Right kidney (tissue), 1 donor: ENCODE measurements at regions not wholly inside any gene's neighbourhood (a gene's known extent, or its start where the extent isn't known, plus 50 kb on each side); places are given as distances from the start of the nearest gene placed in this dataset.

ENCODE experiments used
- DNase-seq: peaks from one replicate; pipeline ENCODE4 v3.0.0-alpha.2; 2016

DNA sequence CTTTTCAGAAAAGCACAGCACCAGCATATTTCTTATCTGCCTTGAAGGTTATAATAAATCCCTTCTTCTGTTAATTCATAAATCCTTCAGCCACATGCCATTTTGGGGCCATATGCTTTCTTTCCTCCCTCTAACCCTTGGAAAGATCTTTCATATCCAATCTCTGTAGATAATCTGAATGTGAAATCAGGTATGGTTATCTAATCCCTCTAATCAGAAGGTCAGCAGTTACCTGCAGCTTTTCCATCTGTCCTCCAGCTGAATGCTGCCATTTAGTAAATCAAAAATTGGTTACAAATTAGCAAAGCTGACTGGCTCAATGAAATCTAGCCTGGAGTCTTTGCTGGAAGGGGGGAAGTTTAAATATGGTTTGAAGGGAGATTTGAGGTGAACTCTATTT lies 230.5 kb downstream of the PIK3C3 start:
- no peak for DNase-seq

DNA sequence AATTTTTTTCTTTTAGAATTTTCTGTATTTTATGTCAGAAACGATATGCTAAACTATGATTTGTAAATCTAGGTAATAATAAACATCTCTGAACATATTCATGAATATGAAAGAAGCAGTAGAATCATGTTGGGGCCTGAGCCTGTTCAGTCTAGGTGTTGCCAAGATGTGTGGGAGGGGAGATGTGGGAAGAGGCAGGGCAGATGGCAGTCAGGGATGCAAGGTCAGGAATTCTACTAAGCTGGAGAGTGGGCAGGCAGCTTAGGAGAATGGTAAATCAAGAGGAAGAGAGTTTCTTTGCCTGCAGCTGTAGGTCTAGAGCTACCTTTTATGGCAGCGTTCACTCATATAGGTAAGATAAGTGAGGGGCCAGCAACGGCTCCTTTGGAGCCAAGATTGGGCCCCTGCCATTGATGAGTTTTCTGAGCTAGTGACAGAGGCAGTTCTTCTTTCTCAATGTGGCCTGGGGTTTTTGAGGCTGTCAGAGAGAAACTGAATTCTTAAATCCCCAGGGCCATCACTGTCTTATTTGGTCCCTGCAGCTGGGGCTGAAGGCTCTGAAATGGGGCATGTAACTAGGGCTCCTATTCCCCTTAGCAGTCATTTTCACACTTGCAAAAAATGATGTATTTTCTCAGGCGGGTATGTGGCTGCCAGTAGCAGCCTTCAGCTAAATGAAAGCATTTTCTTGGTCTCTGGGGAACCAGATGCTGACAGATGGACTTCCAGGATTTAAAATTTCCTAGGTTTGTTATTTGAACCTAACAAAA lies 232.8 kb downstream of the PIK3C3 start:
- DNase-seq = no peak

GRCh38 chr18:42190643-42191042 lies 235.6 kb downstream of the PIK3C3 start:
- no peak for DNase-seq

GRCh38 chr18:42192251-42193248 lies 237.5 kb downstream of the PIK3C3 start:
- no peak for DNase-seq

- no peak for DNase-seq
These were observed 241.6 kb downstream of the PIK3C3 start for GRCh38 chr18:42196651-42197050.

- DNase-seq = no peak
These were observed 246.1 kb downstream of the PIK3C3 start for GRCh38 chr18:42201137-42201536.

- no peak for DNase-seq
These were observed 256.2 kb downstream of the PIK3C3 start for GRCh38 chr18:42211201-42211600.

GRCh38 chr18:42222557-42222956 lies 267.5 kb downstream of the PIK3C3 start:
- no peak for DNase-seq

DNA sequence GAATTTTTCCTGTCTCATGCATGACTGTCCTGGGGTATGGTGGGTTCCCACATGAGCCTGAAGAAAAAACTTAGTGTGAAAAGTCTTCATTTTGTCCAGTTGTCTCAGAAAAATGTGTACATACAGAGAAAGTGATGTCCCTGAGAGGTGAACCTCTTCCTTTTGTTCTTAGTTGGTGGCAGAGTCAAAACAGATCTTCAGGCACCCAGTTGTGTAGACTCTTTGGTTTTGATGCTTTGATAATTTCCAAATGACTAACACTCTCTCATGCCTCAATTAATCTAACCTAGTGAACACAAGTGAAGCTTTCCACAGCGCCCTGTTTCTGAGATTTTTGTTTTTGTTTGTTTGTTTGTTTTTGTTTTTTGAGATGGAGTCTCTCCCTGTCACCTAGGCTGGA lies 273.5 kb downstream of the PIK3C3 start:
- DNase-seq = no peak

DNA sequence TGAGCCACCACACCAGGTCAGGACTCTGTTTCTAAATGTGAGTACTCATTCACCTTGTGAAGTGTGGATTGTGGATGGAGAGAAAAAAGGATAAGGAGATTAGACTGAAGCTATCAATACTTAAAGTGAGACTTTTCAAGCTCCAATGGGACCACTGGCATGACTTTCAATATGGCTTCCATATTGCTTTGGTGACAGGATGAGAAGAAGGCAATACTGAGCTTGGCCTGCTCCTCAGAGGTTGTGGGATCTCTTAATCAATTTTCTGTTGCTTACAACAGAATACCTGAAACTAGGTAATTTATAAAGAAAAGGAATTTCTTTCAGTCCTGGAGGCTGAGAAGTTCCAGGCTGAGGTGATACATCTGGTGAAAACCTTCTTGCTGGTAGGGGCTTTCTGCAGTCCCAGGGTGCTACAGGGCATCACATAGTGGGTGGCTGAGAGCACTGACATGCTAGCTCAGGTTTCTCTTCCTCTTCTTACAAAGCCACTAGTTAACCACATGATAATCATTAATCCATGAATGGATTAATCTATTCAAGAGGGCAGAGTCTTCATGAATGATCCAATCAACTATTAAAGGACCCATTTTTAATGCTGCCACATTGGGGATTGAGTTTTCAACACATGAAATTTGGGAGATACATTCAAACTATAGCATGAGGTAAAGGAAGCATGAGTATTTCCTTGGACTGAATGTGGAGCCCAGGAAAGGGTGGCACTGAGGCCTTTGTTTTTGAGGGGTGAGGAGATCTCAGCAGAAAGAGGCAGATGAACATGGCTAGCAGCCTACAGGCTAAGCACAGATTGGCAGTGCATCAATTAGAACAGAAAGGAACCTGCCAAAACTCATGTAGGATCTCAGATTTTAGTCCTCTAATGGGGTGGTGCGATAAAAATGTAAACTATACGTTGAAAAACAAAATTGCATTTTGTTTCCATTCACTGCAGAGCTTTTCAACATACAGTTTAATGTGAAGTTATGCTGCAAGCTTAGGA lies 274.5 kb downstream of the PIK3C3 start:
- no peak for DNase-seq

- no peak for DNase-seq
These were observed 275.6 kb downstream of the PIK3C3 start for GRCh38 chr18:42230636-42231035.

- DNase-seq = no peak
These were observed 276.2 kb downstream of the PIK3C3 start for GRCh38 chr18:42231284-42231683.

GRCh38 chr18:42231796-42232195 lies 276.8 kb downstream of the PIK3C3 start:
- no peak for DNase-seq

GRCh38 chr18:42233908-42234307 lies 278.9 kb downstream of the PIK3C3 start:
- no peak for DNase-seq

- no peak for DNase-seq
These were observed 287.7 kb downstream of the PIK3C3 start for GRCh38 chr18:42242758-42243157.

GRCh38 chr18:42245137-42245536 lies 290.1 kb downstream of the PIK3C3 start:
- no peak for DNase-seq

- DNase-seq = no peak
These were observed 301.1 kb downstream of the PIK3C3 start for GRCh38 chr18:42255908-42256765.

GRCh38 chr18:42258301-42258965 lies 303.4 kb downstream of the PIK3C3 start:
- DNase-seq = no peak

DNA sequence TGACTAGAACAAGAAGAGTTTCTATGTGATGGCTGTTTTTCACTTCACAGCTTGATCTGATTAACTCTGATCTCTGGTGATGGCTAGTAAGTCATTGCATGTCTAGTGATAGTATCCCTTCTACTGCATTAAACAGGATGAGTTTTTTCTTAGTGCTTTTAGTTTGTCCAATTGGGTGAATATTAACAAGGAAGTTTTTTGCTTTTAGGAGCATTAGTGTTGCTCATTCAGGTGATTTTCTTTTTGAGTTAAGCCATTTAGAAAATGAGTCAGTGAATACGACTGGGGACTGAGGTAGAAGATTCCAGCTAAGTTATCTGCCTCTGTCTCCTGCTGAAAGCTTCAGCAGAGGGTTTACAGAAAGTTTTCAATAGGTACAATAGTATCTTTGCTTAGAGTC lies 306.7 kb downstream of the PIK3C3 start:
- DNase-seq = no peak

GRCh38 chr18:42264497-42264896 lies 309.5 kb downstream of the PIK3C3 start:
- no peak for DNase-seq
